ENCODE measurements at regions not wholly inside any gene's neighbourhood (a gene's known extent, or its start where the extent isn't known, plus 50 kb on each side); places are given as distances from the start of the nearest gene placed in this dataset.

DNA sequence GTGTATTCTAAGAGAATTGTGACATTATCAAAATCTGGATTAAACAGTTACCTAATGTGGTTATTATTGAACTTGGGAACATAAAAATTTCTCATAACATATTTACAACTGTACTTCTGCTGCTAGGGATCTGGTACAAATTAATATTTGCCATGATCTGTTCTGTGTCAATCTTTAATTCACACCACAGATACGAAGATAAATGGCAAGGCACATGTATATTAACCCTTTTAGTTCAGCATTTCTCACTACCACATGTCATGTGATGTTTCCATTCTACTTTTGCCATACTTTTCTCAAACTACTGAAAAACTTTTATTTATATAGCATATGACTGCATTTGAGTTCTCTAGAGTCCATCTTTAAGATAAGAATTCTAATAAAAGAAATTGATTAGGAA lies 295.3 kb upstream of the DDX18 start:
- TF ChIP-seq, protein P1, sequence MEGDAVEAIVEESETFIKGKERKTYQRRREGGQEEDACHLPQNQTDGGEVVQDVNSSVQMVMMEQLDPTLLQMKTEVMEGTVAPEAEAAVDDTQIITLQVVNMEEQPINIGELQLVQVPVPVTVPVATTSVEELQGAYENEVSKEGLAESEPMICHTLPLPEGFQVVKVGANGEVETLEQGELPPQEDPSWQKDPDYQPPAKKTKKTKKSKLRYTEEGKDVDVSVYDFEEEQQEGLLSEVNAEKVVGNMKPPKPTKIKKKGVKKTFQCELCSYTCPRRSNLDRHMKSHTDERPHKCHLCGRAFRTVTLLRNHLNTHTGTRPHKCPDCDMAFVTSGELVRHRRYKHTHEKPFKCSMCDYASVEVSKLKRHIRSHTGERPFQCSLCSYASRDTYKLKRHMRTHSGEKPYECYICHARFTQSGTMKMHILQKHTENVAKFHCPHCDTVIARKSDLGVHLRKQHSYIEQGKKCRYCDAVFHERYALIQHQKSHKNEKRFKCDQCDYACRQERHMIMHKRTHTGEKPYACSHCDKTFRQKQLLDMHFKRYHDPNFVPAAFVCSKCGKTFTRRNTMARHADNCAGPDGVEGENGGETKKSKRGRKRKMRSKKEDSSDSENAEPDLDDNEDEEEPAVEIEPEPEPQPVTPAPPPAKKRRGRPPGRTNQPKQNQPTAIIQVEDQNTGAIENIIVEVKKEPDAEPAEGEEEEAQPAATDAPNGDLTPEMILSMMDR (IDR thresholded peaks at IDR 0.05; ENCODE audit: insufficient read depth, low read length, poor library complexity, severe bottlenecking): no peak
- TF ChIP-seq EZH2phosphoT487 (conservative IDR thresholded peaks at IDR 0.05; ENCODE audit: low read length): no peak
